Neural cell (in vitro differentiated cells): ENCODE measurements at regions not wholly inside any gene's neighbourhood (a gene's known extent, or its start where the extent isn't known, plus 50 kb on each side); places are given as distances from the start of the nearest gene placed in this dataset.

Source experiments
- H2AFZ ChIP-seq: fragments of 200-600, 300-800 bp; sonication (generic), shearing (Covaris generic); 2 replicates; pipeline ENCODE4 v1.6.0; 2014; ENCODE audit warnings: low read depth, mild to moderate bottlenecking, antibody characterized with exemption, low read length, moderate library complexity
- H3F3A ChIP-seq: fragments of 200-600 bp; shearing (Covaris generic); 2 replicates; pipeline ENCODE4 v1.6.1; 2016; ENCODE audit warnings: mild to moderate bottlenecking, moderate library complexity, mixed read lengths, antibody characterized with exemption, low read length; ENCODE audit not compliant: insufficient read depth, poor library complexity, severe bottlenecking
- H3K27ac ChIP-seq: fragments of 200-600, 300-800 bp; sonication (generic), shearing (Covaris generic); 2 replicates; pipeline ENCODE4 v1.5.1; 2014; ENCODE audit warnings: mild to moderate bottlenecking, low read length, moderate library complexity
- H3K27me3 ChIP-seq: fragments of 300-800, 200-600 bp; sonication (generic), shearing (Covaris generic); 2 replicates; pipeline ENCODE4 v1.6.0; 2014; ENCODE audit warnings: mild to moderate bottlenecking, low read depth, low read length, moderate library complexity; ENCODE audit not compliant: insufficient read depth
- H3K36me3 ChIP-seq: fragments of 300-800, 200-600 bp; sonication (generic), shearing (Covaris generic); 2 replicates; pipeline ENCODE4 v1.5.1; 2014; ENCODE audit warnings: mild to moderate bottlenecking, antibody characterized with exemption, low read length, moderate library complexity; ENCODE audit not compliant: insufficient read depth
- H3K4me2 ChIP-seq: fragments of 300-800, 200-600 bp; sonication (generic), shearing (Covaris generic); 2 replicates; pipeline ENCODE4 v1.6.0; 2014; ENCODE audit warnings: mild to moderate bottlenecking, low read length
- H3K4me3 ChIP-seq: fragments of 300-800, 200-600 bp; sonication (generic), shearing (Covaris generic); 2 replicates; pipeline ENCODE4 v1.5.1; 2014; ENCODE audit warnings: mild to moderate bottlenecking, low read length, moderate library complexity
- H3K79me2 ChIP-seq: fragments of 200-600 bp; shearing (Covaris generic); replicated peaks from 2 replicates; pipeline ENCODE4 v1.6.0; 2014; ENCODE audit warnings: mild to moderate bottlenecking, low read length, moderate library complexity; ENCODE audit not compliant: insufficient read depth
- H3K9ac ChIP-seq: fragments of 300-800, 200-600 bp; sonication (generic), shearing (Covaris generic); 2 replicates; pipeline ENCODE4 v1.6.1; 2016; ENCODE audit warnings: mild to moderate bottlenecking, low read length, mixed read lengths
- H3K9me2 ChIP-seq: fragments of 200-600 bp; shearing (Covaris generic); 2 replicates; pipeline ENCODE4 v1.6.1; 2016; ENCODE audit warnings: mild to moderate bottlenecking, low read length, mixed read lengths; ENCODE audit not compliant: insufficient read depth
- H3K9me3 ChIP-seq: fragments of 200-600, 300-800 bp; sonication (generic), shearing (Covaris generic); 2 replicates; pipeline ENCODE4 v1.6.1; 2016; ENCODE audit warnings: mild to moderate bottlenecking, mixed run types, low read length, moderate library complexity, mixed read lengths
- H4K20me1 ChIP-seq: fragments of 200-600 bp; shearing (Covaris generic); 2 replicates; pipeline ENCODE4 v1.6.1; 2016; ENCODE audit warnings: mild to moderate bottlenecking, mixed run types; ENCODE audit not compliant: insufficient read depth
- EP300 ChIP-seq: fragments of 450-650 bp; conservative IDR thresholded peaks from 2 replicates; pipeline ENCODE4 v1.6.1; 2014; ENCODE audit warnings: antibody characterized with exemption, mild to moderate bottlenecking, moderate library complexity; ENCODE audit not compliant: poor library complexity, severe bottlenecking
- EZH2 ChIP-seq: fragments of 200-600, 300-800 bp; shearing (Covaris generic), sonication (generic); IDR thresholded peaks from 2 replicates; pipeline ENCODE4 v1.6.1; 2014; ENCODE audit warnings: antibody characterized with exemption, low read length, borderline replicate concordance, mild to moderate bottlenecking; ENCODE audit not compliant: insufficient read depth, poor library complexity, severe bottlenecking
- MXI1 ChIP-seq: fragments of 450-650 bp; conservative IDR thresholded peaks from 2 replicates; pipeline ENCODE4 v1.6.1; 2014; ENCODE audit warnings: antibody characterized with exemption, mild to moderate bottlenecking; ENCODE audit not compliant: poor library complexity, severe bottlenecking
- POLR2AphosphoS5 ChIP-seq: IDR thresholded peaks from 2 replicates; pipeline ENCODE4 v1.6.1; 2012
- RAD21 ChIP-seq: fragments of 450-650 bp; conservative IDR thresholded peaks from 2 replicates; pipeline ENCODE4 v1.6.1; 2014; ENCODE audit warnings: antibody characterized with exemption, mild to moderate bottlenecking, moderate library complexity
- SMC3 ChIP-seq: fragments of 450-650 bp; conservative IDR thresholded peaks from 2 replicates; pipeline ENCODE4 v1.6.1; 2014; ENCODE audit warnings: antibody characterized with exemption, mild to moderate bottlenecking, moderate library complexity; ENCODE audit not compliant: poor library complexity
- TAF1 ChIP-seq: IDR thresholded peaks from 2 replicates; pipeline ENCODE4 v1.6.1; 2012; ENCODE audit warnings: low read depth
- TF ChIP-seq, protein P1 (sequence below): fragments of 450-650 bp; IDR thresholded peaks from 2 replicates; pipeline ENCODE4 v1.5.1; 2014; ENCODE audit warnings: antibody characterized with exemption, mild to moderate bottlenecking, moderate library complexity; ENCODE audit not compliant: poor library complexity, severe bottlenecking
- TF ChIP-seq, protein P2 (sequence below): IDR thresholded peaks from 2 replicates; pipeline ENCODE4 v1.6.1; 2012; ENCODE audit warnings: borderline replicate concordance

DNA sequence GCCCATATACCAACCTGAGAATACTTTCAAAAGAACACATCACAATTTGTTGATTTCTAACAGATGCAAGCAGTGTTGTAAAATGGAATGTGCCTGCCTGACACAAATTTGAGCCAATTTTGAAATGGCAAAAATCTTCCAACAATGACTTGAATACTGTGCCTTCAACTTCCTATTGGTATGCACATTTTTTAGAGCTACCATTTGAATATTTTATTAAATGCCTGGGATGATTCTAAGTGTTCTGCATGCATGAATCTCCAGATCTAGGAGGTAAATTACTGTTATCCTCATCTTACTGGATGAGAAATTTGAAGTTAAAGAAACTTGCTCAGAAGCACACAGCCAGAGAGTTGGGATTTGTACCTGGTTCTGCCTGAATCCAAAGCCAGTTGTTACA lies 282.8 kb upstream of the LRRN1 start:
- H3K4me2 ChIP-seq, result no peak overlapping the region
- H3K27me3 ChIP-seq, result no peaks in the 10 kb centered on the region
- no peak for TF ChIP-seq EZH2
- TF ChIP-seq EP300, result no peak
- no peak for TF ChIP-seq RAD21
- no peak for TF ChIP-seq POLR2AphosphoS5
- TF ChIP-seq, protein P1, sequence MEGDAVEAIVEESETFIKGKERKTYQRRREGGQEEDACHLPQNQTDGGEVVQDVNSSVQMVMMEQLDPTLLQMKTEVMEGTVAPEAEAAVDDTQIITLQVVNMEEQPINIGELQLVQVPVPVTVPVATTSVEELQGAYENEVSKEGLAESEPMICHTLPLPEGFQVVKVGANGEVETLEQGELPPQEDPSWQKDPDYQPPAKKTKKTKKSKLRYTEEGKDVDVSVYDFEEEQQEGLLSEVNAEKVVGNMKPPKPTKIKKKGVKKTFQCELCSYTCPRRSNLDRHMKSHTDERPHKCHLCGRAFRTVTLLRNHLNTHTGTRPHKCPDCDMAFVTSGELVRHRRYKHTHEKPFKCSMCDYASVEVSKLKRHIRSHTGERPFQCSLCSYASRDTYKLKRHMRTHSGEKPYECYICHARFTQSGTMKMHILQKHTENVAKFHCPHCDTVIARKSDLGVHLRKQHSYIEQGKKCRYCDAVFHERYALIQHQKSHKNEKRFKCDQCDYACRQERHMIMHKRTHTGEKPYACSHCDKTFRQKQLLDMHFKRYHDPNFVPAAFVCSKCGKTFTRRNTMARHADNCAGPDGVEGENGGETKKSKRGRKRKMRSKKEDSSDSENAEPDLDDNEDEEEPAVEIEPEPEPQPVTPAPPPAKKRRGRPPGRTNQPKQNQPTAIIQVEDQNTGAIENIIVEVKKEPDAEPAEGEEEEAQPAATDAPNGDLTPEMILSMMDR, result no peak
- TF ChIP-seq SMC3, result no peak
- TF ChIP-seq MXI1, result no peak
- TF ChIP-seq, protein P2, sequence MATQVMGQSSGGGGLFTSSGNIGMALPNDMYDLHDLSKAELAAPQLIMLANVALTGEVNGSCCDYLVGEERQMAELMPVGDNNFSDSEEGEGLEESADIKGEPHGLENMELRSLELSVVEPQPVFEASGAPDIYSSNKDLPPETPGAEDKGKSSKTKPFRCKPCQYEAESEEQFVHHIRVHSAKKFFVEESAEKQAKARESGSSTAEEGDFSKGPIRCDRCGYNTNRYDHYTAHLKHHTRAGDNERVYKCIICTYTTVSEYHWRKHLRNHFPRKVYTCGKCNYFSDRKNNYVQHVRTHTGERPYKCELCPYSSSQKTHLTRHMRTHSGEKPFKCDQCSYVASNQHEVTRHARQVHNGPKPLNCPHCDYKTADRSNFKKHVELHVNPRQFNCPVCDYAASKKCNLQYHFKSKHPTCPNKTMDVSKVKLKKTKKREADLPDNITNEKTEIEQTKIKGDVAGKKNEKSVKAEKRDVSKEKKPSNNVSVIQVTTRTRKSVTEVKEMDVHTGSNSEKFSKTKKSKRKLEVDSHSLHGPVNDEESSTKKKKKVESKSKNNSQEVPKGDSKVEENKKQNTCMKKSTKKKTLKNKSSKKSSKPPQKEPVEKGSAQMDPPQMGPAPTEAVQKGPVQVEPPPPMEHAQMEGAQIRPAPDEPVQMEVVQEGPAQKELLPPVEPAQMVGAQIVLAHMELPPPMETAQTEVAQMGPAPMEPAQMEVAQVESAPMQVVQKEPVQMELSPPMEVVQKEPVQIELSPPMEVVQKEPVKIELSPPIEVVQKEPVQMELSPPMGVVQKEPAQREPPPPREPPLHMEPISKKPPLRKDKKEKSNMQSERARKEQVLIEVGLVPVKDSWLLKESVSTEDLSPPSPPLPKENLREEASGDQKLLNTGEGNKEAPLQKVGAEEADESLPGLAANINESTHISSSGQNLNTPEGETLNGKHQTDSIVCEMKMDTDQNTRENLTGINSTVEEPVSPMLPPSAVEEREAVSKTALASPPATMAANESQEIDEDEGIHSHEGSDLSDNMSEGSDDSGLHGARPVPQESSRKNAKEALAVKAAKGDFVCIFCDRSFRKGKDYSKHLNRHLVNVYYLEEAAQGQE, result no peak
- TF ChIP-seq TAF1, result no peak

DNA sequence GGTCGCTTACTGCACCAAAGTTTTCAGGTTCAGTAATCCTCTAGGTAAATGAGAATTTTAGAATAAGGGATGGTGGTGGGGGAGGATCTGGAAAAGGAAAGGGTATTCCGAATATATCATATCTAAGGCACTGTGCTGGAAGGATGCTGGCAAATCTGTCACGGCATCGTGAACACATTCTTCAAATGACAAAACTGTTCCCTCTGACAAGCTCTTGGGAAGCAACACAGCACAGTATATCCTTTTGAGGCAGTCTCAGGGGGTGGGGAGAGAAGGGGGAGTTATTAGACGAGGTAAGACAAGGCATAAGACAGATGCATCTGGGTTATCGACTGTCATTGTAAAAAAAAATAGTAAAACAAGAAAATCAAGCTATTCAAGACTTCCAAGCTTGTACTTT lies 289.6 kb upstream of the LRRN1 start:
- Histone ChIP-seq H2AFZ (no peak overlapping the region), H3K79me2 (no peaks in the 10 kb centered on the region), H3K9me3 (no peaks in the 10 kb centered on the region), H3K4me2 (no peak overlapping the region), H4K20me1 (no peaks in the 10 kb centered on the region), H3K9ac (no peak overlapping the region), H3K27ac (no peak overlapping the region), H3K4me3 (peak overlapping the region; percentile 2), H3F3A (no peaks in the 10 kb centered on the region), H3K9me2 (no peaks in the 10 kb centered on the region), H3K27me3 (no peaks in the 10 kb centered on the region), H3K36me3 (no peaks in the 10 kb centered on the region)
- TF ChIP-seq POLR2AphosphoS5, result peak; percentile 17
- TF ChIP-seq, protein P1, result no peak
- no peak for TF ChIP-seq SMC3
- no peak for TF ChIP-seq EZH2
- TF ChIP-seq, protein P2, result peak; percentile 57
- no peak for TF ChIP-seq MXI1
- no peak for TF ChIP-seq TAF1
- peak; percentile 45 for TF ChIP-seq EP300
- TF ChIP-seq RAD21, result no peak

More for the DNA sequence above, 282.8 kb upstream of the LRRN1 start:
- Histone ChIP-seq H3K9me2 (no peaks in the 10 kb centered on the region), H3K9me3 (no peaks in the 10 kb centered on the region), H4K20me1 (no peaks in the 10 kb centered on the region), H3K79me2 (no peaks in the 10 kb centered on the region), H2AFZ (no peak overlapping the region), H3F3A (no peaks in the 10 kb centered on the region), H3K27ac (no peak overlapping the region), H3K4me3 (no peak overlapping the region), H3K36me3 (no peaks in the 10 kb centered on the region), H3K9ac (no peak overlapping the region)
